ENCODE measurements at regions not wholly inside any gene's neighbourhood (a gene's known extent, or its start where the extent isn't known, plus 50 kb on each side); places are given as distances from the start of the nearest gene placed in this dataset.

DNA sequence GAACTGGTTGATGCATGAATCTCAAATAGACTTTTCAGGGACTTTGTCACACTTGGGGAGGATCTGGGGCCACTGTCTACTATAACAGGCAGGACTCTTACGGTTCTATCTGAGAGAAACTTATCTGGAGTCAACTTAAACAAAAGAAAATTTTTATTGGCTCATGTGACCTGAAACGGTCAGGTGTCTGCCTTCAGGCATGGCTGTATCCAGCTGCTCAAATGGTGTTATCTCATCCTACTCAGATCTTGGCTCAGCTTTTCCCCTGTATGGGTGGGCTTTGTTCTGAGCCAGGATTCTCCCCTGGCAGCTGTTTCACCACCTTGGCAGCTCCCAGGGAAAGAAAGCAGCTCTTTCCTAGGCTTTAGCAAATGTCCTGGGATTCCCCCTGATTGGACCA, 183.2 kb upstream of the MYL2 start:
- H3K27ac ChIP-seq (ENCODE audit: low read length): no peak overlapping the region
- H4K20me1 ChIP-seq (ENCODE audit: insufficient read depth, low read length): no peaks in the 10 kb centered on the region
- peaks cover 19% of the 10 kb centered on the region for H3K27me3 ChIP-seq (ENCODE audit: low read depth, low read length)
- no peaks in the 10 kb centered on the region for H3K79me2 ChIP-seq (ENCODE audit: low read length)
- no peak overlapping the region for H3K4me3 ChIP-seq (ENCODE audit: low read length)
- no peaks in the 10 kb centered on the region for H3K9me3 ChIP-seq (ENCODE audit: insufficient read depth, low read length)
- TF ChIP-seq EZH2phosphoT487 (IDR thresholded peaks at IDR 0.05; ENCODE audit: low read depth): no peak
- TF ChIP-seq, protein P1, sequence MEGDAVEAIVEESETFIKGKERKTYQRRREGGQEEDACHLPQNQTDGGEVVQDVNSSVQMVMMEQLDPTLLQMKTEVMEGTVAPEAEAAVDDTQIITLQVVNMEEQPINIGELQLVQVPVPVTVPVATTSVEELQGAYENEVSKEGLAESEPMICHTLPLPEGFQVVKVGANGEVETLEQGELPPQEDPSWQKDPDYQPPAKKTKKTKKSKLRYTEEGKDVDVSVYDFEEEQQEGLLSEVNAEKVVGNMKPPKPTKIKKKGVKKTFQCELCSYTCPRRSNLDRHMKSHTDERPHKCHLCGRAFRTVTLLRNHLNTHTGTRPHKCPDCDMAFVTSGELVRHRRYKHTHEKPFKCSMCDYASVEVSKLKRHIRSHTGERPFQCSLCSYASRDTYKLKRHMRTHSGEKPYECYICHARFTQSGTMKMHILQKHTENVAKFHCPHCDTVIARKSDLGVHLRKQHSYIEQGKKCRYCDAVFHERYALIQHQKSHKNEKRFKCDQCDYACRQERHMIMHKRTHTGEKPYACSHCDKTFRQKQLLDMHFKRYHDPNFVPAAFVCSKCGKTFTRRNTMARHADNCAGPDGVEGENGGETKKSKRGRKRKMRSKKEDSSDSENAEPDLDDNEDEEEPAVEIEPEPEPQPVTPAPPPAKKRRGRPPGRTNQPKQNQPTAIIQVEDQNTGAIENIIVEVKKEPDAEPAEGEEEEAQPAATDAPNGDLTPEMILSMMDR (IDR thresholded peaks at IDR 0.05; ENCODE audit: low read depth, low read length): no peak
- no peaks in the 10 kb centered on the region for H3K36me3 ChIP-seq (replicated peaks; ENCODE audit: low read depth, low read length)
- H3K4me2 ChIP-seq (ENCODE audit: low read length): no peak overlapping the region
- H2AFZ ChIP-seq (ENCODE audit: low read depth, low read length): no peak overlapping the region
- peaks cover 6% of the 10 kb centered on the region; the same call in 1 of the 2 replicates for H3K4me1 ChIP-seq (ENCODE audit: low read length)
- no peak overlapping the region for H3K9ac ChIP-seq (ENCODE audit: low read length)

GRCh38 chr12:111102102-111102739, 181.8 kb upstream of the MYL2 start:
- Histone ChIP-seq H3K27me3 (ENCODE audit: low read depth, low read length) (peaks cover 9% of the 10 kb centered on the region; the same call in 1 of the 2 replicates), H3K4me2 (ENCODE audit: low read length) (no peak overlapping the region), H3K9ac (ENCODE audit: low read length) (no peak overlapping the region), H4K20me1 (ENCODE audit: insufficient read depth, low read length) (no peaks in the 10 kb centered on the region), H3K27ac (ENCODE audit: low read length) (no peak overlapping the region), H3K79me2 (ENCODE audit: low read length) (no peaks in the 10 kb centered on the region), H3K4me1 (ENCODE audit: low read length) (peaks cover 6% of the 10 kb centered on the region; the same call in 1 of the 2 replicates), H3K36me3 (replicated peaks; ENCODE audit: low read depth, low read length) (no peaks in the 10 kb centered on the region), H2AFZ (ENCODE audit: low read depth, low read length) (no peak overlapping the region), H3K4me3 (ENCODE audit: low read length) (no peak overlapping the region), H3K9me3 (ENCODE audit: insufficient read depth, low read length) (no peaks in the 10 kb centered on the region)
- no peak for TF ChIP-seq EZH2phosphoT487 (IDR thresholded peaks at IDR 0.05; ENCODE audit: low read depth)
- TF ChIP-seq, protein P1 (IDR thresholded peaks at IDR 0.05; ENCODE audit: low read depth, low read length): no peak

DNA sequence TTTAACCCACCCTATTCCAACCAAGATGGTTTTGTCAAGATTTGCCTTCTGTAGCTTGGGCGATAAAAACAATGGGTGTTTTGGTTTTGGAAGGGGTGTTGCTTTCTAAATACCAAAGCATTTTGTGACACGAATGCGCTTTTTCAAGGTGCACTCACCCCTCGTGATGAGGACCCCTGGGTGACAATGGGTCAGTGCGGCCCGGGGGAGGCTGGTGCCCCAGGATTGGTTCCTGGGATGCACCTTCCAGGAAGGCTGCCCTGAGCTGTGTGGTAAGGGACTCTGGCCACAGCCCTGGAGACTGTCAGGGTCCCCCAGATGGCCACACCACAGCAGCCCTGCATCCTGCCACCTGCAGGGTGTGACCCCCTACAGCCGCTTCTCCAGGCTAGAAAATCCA, 180.6 kb upstream of the MYL2 start:
- Histone ChIP-seq H3K4me2 (ENCODE audit: low read length) (no peak overlapping the region), H3K4me1 (ENCODE audit: low read length) (peaks cover 6% of the 10 kb centered on the region; the same call in 1 of the 2 replicates), H3K9me3 (ENCODE audit: insufficient read depth, low read length) (no peaks in the 10 kb centered on the region), H3K4me3 (ENCODE audit: low read length) (no peak overlapping the region), H3K79me2 (ENCODE audit: low read length) (no peaks in the 10 kb centered on the region), H2AFZ (ENCODE audit: low read depth, low read length) (no peak overlapping the region), H3K36me3 (replicated peaks; ENCODE audit: low read depth, low read length) (no peaks in the 10 kb centered on the region), H3K27me3 (ENCODE audit: low read depth, low read length) (peaks cover 6% of the 10 kb centered on the region; the same call in 1 of the 2 replicates), H3K27ac (ENCODE audit: low read length) (no peak overlapping the region), H4K20me1 (ENCODE audit: insufficient read depth, low read length) (no peaks in the 10 kb centered on the region), H3K9ac (ENCODE audit: low read length) (no peak overlapping the region)
- no peak for TF ChIP-seq EZH2phosphoT487 (IDR thresholded peaks at IDR 0.05; ENCODE audit: low read depth)
- TF ChIP-seq, protein P1 (IDR thresholded peaks at IDR 0.05; ENCODE audit: low read depth, low read length): no peak

DNA sequence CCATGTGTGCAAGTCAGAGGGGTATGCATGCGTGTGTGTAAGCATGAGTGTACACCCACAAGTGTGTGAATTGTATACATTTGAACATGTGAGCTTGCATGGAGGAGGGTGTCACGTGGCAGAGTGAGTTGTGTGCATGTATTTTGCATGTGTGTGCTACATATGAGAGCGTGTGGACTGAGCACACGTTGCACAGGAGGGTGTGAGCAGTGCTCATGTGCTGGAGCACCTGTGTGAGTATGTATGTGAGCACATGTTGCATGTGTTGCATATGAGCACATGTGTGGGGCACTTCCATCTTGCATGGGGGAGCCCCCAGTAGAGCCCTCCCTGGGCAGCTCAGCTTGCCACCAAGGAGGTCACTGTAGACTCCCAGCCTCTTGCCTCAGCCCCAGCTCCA, 180.2 kb upstream of the MYL2 start:
- no peak overlapping the region for H2AFZ ChIP-seq (ENCODE audit: low read depth, low read length)
- peaks cover 6% of the 10 kb centered on the region; the same call in 1 of the 2 replicates for H3K27me3 ChIP-seq (ENCODE audit: low read depth, low read length)
- no peak overlapping the region for H3K9ac ChIP-seq (ENCODE audit: low read length)
- no peaks in the 10 kb centered on the region for H4K20me1 ChIP-seq (ENCODE audit: insufficient read depth, low read length)
- H3K4me1 ChIP-seq (ENCODE audit: low read length): peaks cover 6% of the 10 kb centered on the region; the same call in 1 of the 2 replicates
- no peaks in the 10 kb centered on the region for H3K79me2 ChIP-seq (ENCODE audit: low read length)
- H3K4me3 ChIP-seq (ENCODE audit: low read length): no peak overlapping the region
- no peaks in the 10 kb centered on the region for H3K36me3 ChIP-seq (replicated peaks; ENCODE audit: low read depth, low read length)
- no peak overlapping the region for H3K27ac ChIP-seq (ENCODE audit: low read length)
- no peaks in the 10 kb centered on the region for H3K9me3 ChIP-seq (ENCODE audit: insufficient read depth, low read length)
- no peak for TF ChIP-seq EZH2phosphoT487 (IDR thresholded peaks at IDR 0.05; ENCODE audit: low read depth)
- TF ChIP-seq, protein P1 (IDR thresholded peaks at IDR 0.05; ENCODE audit: low read depth, low read length): no peak
- H3K4me2 ChIP-seq (ENCODE audit: low read length): no peak overlapping the region

Data from OCI-LY3 (cell line).